CMK (cell line): ENCODE measurements at regions not wholly inside any gene's neighbourhood (a gene's known extent, or its start where the extent isn't known, plus 50 kb on each side); places are given as distances from the start of the nearest gene placed in this dataset.
A peak's percentile ranks its signal among the peaks of the same experiment; 100 is the strongest.

Source experiments
- DNase-seq: peaks from one replicate; pipeline ENCODE4 v3.0.0-alpha.2; 2010; ENCODE audit warnings: low read depth

- no peak for DNase-seq
Observed at GRCh38 chr4:112895811-112896608, 153.4 kb upstream of the ANK2 start.

- no peak for DNase-seq
Observed at GRCh38 chr4:112896609-112897190, 152.8 kb upstream of the ANK2 start.

- DNase-seq = no peak
Observed at GRCh38 chr4:112897543-112897942, 151.9 kb upstream of the ANK2 start.

GRCh38 chr4:112898357-112899141 lies 150.9 kb upstream of the ANK2 start:
- no peak for DNase-seq

- no peak for DNase-seq
Observed at GRCh38 chr4:112900416-112900815, 149.0 kb upstream of the ANK2 start.

GRCh38 chr4:112901962-112902411 lies 147.5 kb upstream of the ANK2 start:
- no peak for DNase-seq

GRCh38 chr4:112905728-112906127 lies 143.7 kb upstream of the ANK2 start:
- DNase-seq = no peak

GRCh38 chr4:112908511-112908910 lies 140.9 kb upstream of the ANK2 start:
- DNase-seq = no peak

- DNase-seq = no peak
Observed at GRCh38 chr4:112910109-112910736, 139.2 kb upstream of the ANK2 start.

GRCh38 chr4:112916868-112917267 lies 132.6 kb upstream of the ANK2 start:
- DNase-seq = no peak

GRCh38 chr4:112923516-112923915 lies 125.9 kb upstream of the ANK2 start:
- no peak for DNase-seq

- no peak for DNase-seq
Observed at GRCh38 chr4:112926819-112927218, 122.6 kb upstream of the ANK2 start.

- DNase-seq = no peak
Observed at GRCh38 chr4:112927544-112927943, 121.9 kb upstream of the ANK2 start.

GRCh38 chr4:112931001-112931400 lies 118.5 kb upstream of the ANK2 start:
- peak; percentile 2 for DNase-seq

GRCh38 chr4:112933790-112934189 lies 115.7 kb upstream of the ANK2 start:
- no peak for DNase-seq

GRCh38 chr4:112938461-112939058 lies 110.9 kb upstream of the ANK2 start:
- DNase-seq = no peak

- no peak for DNase-seq
Observed at GRCh38 chr4:112939901-112940300, 109.6 kb upstream of the ANK2 start.

GRCh38 chr4:112940336-112940735 lies 109.1 kb upstream of the ANK2 start:
- no peak for DNase-seq

GRCh38 chr4:112942077-112942476 lies 107.4 kb upstream of the ANK2 start:
- no peak for DNase-seq

- no peak for DNase-seq
Observed at GRCh38 chr4:112942997-112943396, 106.5 kb upstream of the ANK2 start.

- DNase-seq = no peak
Observed at GRCh38 chr4:112944006-112944405, 105.4 kb upstream of the ANK2 start.

GRCh38 chr4:112946127-112946526 lies 103.3 kb upstream of the ANK2 start:
- no peak for DNase-seq
